ENCODE measurements at regions not wholly inside any gene's neighbourhood (a gene's known extent, or its start where the extent isn't known, plus 50 kb on each side); places are given as distances from the start of the nearest gene placed in this dataset.

DNA sequence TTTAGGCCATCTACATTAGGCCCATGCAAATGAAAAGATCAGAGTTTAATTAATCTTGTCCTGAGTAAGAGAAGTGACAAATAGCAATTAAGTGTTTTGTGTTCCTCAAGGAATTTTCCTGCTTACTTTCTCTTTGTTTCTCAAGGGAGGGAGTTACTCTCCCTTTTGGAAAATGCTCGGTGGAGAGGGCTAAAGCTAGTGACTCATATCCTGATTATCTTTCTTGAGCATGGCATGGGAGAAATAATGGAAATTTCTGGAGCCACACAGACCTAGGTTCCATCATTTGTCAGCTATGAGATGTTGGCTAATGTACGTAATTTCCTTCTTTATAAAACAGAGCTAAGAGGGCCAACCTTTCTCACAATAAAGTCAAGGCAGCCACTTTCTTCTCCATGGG lies 177.1 kb downstream of the ETAA1 start:
- TF ChIP-seq, protein P1, sequence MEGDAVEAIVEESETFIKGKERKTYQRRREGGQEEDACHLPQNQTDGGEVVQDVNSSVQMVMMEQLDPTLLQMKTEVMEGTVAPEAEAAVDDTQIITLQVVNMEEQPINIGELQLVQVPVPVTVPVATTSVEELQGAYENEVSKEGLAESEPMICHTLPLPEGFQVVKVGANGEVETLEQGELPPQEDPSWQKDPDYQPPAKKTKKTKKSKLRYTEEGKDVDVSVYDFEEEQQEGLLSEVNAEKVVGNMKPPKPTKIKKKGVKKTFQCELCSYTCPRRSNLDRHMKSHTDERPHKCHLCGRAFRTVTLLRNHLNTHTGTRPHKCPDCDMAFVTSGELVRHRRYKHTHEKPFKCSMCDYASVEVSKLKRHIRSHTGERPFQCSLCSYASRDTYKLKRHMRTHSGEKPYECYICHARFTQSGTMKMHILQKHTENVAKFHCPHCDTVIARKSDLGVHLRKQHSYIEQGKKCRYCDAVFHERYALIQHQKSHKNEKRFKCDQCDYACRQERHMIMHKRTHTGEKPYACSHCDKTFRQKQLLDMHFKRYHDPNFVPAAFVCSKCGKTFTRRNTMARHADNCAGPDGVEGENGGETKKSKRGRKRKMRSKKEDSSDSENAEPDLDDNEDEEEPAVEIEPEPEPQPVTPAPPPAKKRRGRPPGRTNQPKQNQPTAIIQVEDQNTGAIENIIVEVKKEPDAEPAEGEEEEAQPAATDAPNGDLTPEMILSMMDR (IDR thresholded peaks at IDR 0.05; ENCODE audit: low read depth, low read length, missing input control), result no peak
- TF ChIP-seq, protein P2, sequence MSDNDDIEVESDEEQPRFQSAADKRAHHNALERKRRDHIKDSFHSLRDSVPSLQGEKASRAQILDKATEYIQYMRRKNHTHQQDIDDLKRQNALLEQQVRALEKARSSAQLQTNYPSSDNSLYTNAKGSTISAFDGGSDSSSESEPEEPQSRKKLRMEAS (IDR thresholded peaks at IDR 0.05), result no peak
- no peak for TF ChIP-seq EGR1 (IDR thresholded peaks at IDR 0.05; ENCODE audit: low read depth in 2 of 2)
- TF ChIP-seq, protein P3, sequence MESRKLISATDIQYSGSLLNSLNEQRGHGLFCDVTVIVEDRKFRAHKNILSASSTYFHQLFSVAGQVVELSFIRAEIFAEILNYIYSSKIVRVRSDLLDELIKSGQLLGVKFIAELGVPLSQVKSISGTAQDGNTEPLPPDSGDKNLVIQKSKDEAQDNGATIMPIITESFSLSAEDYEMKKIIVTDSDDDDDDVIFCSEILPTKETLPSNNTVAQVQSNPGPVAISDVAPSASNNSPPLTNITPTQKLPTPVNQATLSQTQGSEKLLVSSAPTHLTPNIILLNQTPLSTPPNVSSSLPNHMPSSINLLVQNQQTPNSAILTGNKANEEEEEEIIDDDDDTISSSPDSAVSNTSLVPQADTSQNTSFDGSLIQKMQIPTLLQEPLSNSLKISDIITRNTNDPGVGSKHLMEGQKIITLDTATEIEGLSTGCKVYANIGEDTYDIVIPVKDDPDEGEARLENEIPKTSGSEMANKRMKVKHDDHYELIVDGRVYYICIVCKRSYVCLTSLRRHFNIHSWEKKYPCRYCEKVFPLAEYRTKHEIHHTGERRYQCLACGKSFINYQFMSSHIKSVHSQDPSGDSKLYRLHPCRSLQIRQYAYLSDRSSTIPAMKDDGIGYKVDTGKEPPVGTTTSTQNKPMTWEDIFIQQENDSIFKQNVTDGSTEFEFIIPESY (IDR thresholded peaks at IDR 0.05), result no peak
- no peak for TF ChIP-seq GABPA (IDR thresholded peaks at IDR 0.05 in 1 of 2, conservative IDR thresholded peaks at IDR 0.05 in 1 of 2)
- TF ChIP-seq, protein P4, sequence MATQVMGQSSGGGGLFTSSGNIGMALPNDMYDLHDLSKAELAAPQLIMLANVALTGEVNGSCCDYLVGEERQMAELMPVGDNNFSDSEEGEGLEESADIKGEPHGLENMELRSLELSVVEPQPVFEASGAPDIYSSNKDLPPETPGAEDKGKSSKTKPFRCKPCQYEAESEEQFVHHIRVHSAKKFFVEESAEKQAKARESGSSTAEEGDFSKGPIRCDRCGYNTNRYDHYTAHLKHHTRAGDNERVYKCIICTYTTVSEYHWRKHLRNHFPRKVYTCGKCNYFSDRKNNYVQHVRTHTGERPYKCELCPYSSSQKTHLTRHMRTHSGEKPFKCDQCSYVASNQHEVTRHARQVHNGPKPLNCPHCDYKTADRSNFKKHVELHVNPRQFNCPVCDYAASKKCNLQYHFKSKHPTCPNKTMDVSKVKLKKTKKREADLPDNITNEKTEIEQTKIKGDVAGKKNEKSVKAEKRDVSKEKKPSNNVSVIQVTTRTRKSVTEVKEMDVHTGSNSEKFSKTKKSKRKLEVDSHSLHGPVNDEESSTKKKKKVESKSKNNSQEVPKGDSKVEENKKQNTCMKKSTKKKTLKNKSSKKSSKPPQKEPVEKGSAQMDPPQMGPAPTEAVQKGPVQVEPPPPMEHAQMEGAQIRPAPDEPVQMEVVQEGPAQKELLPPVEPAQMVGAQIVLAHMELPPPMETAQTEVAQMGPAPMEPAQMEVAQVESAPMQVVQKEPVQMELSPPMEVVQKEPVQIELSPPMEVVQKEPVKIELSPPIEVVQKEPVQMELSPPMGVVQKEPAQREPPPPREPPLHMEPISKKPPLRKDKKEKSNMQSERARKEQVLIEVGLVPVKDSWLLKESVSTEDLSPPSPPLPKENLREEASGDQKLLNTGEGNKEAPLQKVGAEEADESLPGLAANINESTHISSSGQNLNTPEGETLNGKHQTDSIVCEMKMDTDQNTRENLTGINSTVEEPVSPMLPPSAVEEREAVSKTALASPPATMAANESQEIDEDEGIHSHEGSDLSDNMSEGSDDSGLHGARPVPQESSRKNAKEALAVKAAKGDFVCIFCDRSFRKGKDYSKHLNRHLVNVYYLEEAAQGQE (IDR thresholded peaks at IDR 0.05), result no peak
- TF ChIP-seq HNF4G (IDR thresholded peaks at IDR 0.05), result no peak
- no peak for TF ChIP-seq NR2F2 (IDR thresholded peaks at IDR 0.05)
- TF ChIP-seq HNF4A (conservative IDR thresholded peaks at IDR 0.05), result no peak
- TF ChIP-seq, protein P5, sequence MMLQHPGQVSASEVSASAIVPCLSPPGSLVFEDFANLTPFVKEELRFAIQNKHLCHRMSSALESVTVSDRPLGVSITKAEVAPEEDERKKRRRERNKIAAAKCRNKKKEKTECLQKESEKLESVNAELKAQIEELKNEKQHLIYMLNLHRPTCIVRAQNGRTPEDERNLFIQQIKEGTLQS (IDR thresholded peaks at IDR 0.05), result no peak
- no peak for TF ChIP-seq TAF1 (conservative IDR thresholded peaks at IDR 0.05)
- TF ChIP-seq RXRA (IDR thresholded peaks at IDR 0.05), result no peak
- TF ChIP-seq RAD21 (IDR thresholded peaks at IDR 0.05), result no peak
- no peak for TF ChIP-seq SP1 (IDR thresholded peaks at IDR 0.05)
